ENCODE measurements at regions not wholly inside any gene's neighbourhood (a gene's known extent, or its start where the extent isn't known, plus 50 kb on each side); places are given as distances from the start of the nearest gene placed in this dataset.

DNA sequence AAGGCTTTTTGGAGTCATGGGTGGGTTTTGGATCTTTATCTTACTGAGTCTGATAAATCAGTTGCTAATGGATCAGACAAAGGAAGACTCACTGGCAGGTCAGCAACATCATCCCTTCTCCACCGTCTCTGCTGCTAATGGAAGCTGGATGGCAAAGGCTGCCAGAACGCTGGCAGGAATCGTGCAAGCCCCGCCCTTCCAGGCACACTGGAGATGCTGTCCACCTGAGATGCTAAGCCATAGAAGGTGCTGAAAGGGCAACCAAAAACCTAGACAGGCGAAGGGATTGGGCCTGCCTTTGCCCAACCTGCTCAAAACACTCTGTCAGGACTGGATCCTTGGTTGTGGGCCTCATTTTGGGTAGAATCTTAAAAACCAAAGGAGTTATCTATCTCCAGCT is 139.5 kb upstream of the FSTL4 start:
- TF ChIP-seq, protein P1, sequence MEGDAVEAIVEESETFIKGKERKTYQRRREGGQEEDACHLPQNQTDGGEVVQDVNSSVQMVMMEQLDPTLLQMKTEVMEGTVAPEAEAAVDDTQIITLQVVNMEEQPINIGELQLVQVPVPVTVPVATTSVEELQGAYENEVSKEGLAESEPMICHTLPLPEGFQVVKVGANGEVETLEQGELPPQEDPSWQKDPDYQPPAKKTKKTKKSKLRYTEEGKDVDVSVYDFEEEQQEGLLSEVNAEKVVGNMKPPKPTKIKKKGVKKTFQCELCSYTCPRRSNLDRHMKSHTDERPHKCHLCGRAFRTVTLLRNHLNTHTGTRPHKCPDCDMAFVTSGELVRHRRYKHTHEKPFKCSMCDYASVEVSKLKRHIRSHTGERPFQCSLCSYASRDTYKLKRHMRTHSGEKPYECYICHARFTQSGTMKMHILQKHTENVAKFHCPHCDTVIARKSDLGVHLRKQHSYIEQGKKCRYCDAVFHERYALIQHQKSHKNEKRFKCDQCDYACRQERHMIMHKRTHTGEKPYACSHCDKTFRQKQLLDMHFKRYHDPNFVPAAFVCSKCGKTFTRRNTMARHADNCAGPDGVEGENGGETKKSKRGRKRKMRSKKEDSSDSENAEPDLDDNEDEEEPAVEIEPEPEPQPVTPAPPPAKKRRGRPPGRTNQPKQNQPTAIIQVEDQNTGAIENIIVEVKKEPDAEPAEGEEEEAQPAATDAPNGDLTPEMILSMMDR (IDR thresholded peaks at IDR 0.05), result no peak
- TF ChIP-seq POLR2AphosphoS5 (IDR thresholded peaks at IDR 0.05), result no peak
- no peak for TF ChIP-seq EP300 (IDR thresholded peaks at IDR 0.05)
- TF ChIP-seq POLR2A (IDR thresholded peaks at IDR 0.05), result no peak
